ENCODE measurements at regions not wholly inside any gene's neighbourhood (a gene's known extent, or its start where the extent isn't known, plus 50 kb on each side); places are given as distances from the start of the nearest gene placed in this dataset.
"Not testable (repeated sequence)": the region's sequence is repeated elsewhere in the genome, so short reads cannot be mapped to it uniquely, and the experiment has no call there.

- no peak for DNase-seq
These were observed 585.3 kb upstream of the MAN1A1 start for GRCh38 chr6:119934816-119935215.

- DNase-seq: no peak
These were observed 579.6 kb upstream of the MAN1A1 start for GRCh38 chr6:119929121-119929520.

GRCh38 chr6:119924888-119925287 lies 575.3 kb upstream of the MAN1A1 start:
- DNase-seq: not testable (repeated sequence)

GRCh38 chr6:119922814-119923213 lies 573.3 kb upstream of the MAN1A1 start:
- DNase-seq: no peak

- DNase-seq: no peak
These were observed 572.0 kb upstream of the MAN1A1 start for GRCh38 chr6:119921491-119922010.

- DNase-seq: no peak
These were observed 567.6 kb upstream of the MAN1A1 start for GRCh38 chr6:119917186-119917585.

GRCh38 chr6:119915971-119916370 lies 566.4 kb upstream of the MAN1A1 start:
- DNase-seq: no peak

- DNase-seq: no peak
These were observed 558.6 kb upstream of the MAN1A1 start for GRCh38 chr6:119908157-119908556.

GRCh38 chr6:119902681-119903080 lies 553.1 kb upstream of the MAN1A1 start:
- DNase-seq: no peak

GRCh38 chr6:119896806-119897205 lies 547.2 kb upstream of the MAN1A1 start:
- no peak for DNase-seq

GRCh38 chr6:119895626-119896025 lies 546.1 kb upstream of the MAN1A1 start:
- no peak for DNase-seq

GRCh38 chr6:119894811-119895210 lies 545.2 kb upstream of the MAN1A1 start:
- DNase-seq: no peak

GRCh38 chr6:119891644-119892043 lies 542.1 kb upstream of the MAN1A1 start:
- DNase-seq: no peak

GRCh38 chr6:119891206-119891605 lies 541.6 kb upstream of the MAN1A1 start:
- no peak for DNase-seq

- DNase-seq: no peak
These were observed 540.9 kb upstream of the MAN1A1 start for GRCh38 chr6:119890470-119890869.

- DNase-seq: no peak
These were observed 538.1 kb upstream of the MAN1A1 start for GRCh38 chr6:119887666-119888065.

- no peak for DNase-seq
These were observed 531.9 kb upstream of the MAN1A1 start for GRCh38 chr6:119881416-119881815.

GRCh38 chr6:119880840-119881239 lies 531.3 kb upstream of the MAN1A1 start:
- DNase-seq: no peak

GRCh38 chr6:119879731-119880130 lies 530.2 kb upstream of the MAN1A1 start:
- DNase-seq: no peak

- no peak for DNase-seq
These were observed 524.8 kb upstream of the MAN1A1 start for GRCh38 chr6:119874381-119874780.

- no peak for DNase-seq
These were observed 523.5 kb upstream of the MAN1A1 start for GRCh38 chr6:119873107-119873506.

- no peak for DNase-seq
These were observed 522.0 kb upstream of the MAN1A1 start for GRCh38 chr6:119871520-119871919.

- DNase-seq: no peak
These were observed 516.1 kb upstream of the MAN1A1 start for GRCh38 chr6:119865466-119866350.

GRCh38 chr6:119862719-119863118 lies 513.2 kb upstream of the MAN1A1 start:
- DNase-seq: no peak

- no peak for DNase-seq
These were observed 509.3 kb upstream of the MAN1A1 start for GRCh38 chr6:119858901-119859300.
